Activated CD8-positive, alpha-beta T cell treated with anti-CD3 and anti-CD28 coated beads for 36 hours (primary cell): ENCODE measurements at regions not wholly inside any gene's neighbourhood (a gene's known extent, or its start where the extent isn't known, plus 50 kb on each side); places are given as distances from the start of the nearest gene placed in this dataset.

ENCODE experiments used
- ATAC-seq: fragments of 200-7000 bp; cut with Tn5 transposase; one replicate; pipeline ENCODE4 v1.10.0; 2021; ENCODE audit warnings: mild to moderate bottlenecking, moderate library complexity
- CTCF ChIA-PET: fragments of 350-600 bp; sonication (Branson Sonifier 250); formaldehyde crosslinking; loops from one replicate; lab custom pipeline; 2021; ENCODE audit warnings: antibody characterized with exemption; lab: Charles Lee
- POLR2A ChIA-PET: fragments of 350-600 bp; sonication (Branson Sonifier 250); formaldehyde crosslinking; loops from one replicate; lab custom pipeline; 2021; ENCODE audit warnings: antibody characterized with exemption; lab: Charles Lee
- DNase-seq: peaks from one replicate; pipeline ENCODE4 v3.0.0-alpha.2; 2020
- H3K27ac Mint-ChIP-seq: one replicate; pipeline ENCODE4 v1.8.0; 2021; ENCODE audit warnings: mild to moderate bottlenecking, mixed read lengths
- H3K27me3 Mint-ChIP-seq: one replicate; pipeline ENCODE4 v1.8.0; 2021; ENCODE audit warnings: mixed read lengths
- H3K36me3 Mint-ChIP-seq: one replicate; pipeline ENCODE4 v1.8.0; 2021; ENCODE audit warnings: low read depth, mixed read lengths
- H3K4me1 Mint-ChIP-seq: one replicate; pipeline ENCODE4 v1.8.0; 2021; ENCODE audit warnings: low read depth, mixed read lengths
- H3K4me3 Mint-ChIP-seq: one replicate; pipeline ENCODE4 v1.8.0; 2021; ENCODE audit warnings: mild to moderate bottlenecking, moderate library complexity, mixed read lengths
- H3K9me3 Mint-ChIP-seq: one replicate; pipeline ENCODE4 v1.8.0; 2021; ENCODE audit warnings: mixed read lengths
- intact Hi-C: fragments of 100-400 bp; cut with micrococcal nuclease; formaldehyde crosslinking; loops from one replicate; pipeline ENCODE4 v1.10.0; 2022
- TF ChIP-seq, protein P1 (sequence below): fragments of 200-600 bp; IDR thresholded peaks from one replicate; pipeline ENCODE4 v1.8.0; 2022; ENCODE audit warnings: antibody characterized with exemption, mild to moderate bottlenecking

DNA sequence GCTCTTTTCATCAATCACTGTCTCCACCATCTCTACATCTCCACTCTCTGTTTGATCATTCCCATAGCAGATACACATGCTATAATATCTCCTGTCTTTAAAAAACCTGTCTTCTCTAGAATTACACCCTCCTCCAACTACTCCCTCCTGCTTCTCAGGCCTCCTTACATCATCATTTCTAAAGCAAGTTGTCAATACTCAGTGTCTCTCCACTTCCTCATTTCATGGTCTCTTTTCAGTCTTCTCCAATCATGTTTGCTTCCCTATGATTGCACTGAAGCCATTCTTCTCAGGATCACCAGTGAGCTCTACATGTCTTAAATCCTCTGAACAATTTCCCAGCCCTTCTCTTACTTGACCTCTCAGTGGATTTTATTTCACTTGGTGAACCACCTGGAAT, 87.0 kb upstream of the ZNF280D start:
- Mint-ChIP-seq H3K4me1 (no peaks in the 10 kb centered on the region), H3K9me3 (no peaks in the 10 kb centered on the region), H3K36me3 (no peaks in the 10 kb centered on the region), H3K4me3 (no peak overlapping the region), H3K27ac (no peak overlapping the region), H3K27me3 (no peaks in the 10 kb centered on the region)
- ATAC-seq (no peak), DNase-seq (no peak)
- intact Hi-C loops = no loop called here
- CTCF ChIA-PET = interaction anchor here (0.9 kb wide), 1 partner anchor 326 kb away, joined by 3 read pairs; no protein-coding TSS in a partner anchor
- POLR2A ChIA-PET = no interaction called here
- TF ChIP-seq, protein P1, sequence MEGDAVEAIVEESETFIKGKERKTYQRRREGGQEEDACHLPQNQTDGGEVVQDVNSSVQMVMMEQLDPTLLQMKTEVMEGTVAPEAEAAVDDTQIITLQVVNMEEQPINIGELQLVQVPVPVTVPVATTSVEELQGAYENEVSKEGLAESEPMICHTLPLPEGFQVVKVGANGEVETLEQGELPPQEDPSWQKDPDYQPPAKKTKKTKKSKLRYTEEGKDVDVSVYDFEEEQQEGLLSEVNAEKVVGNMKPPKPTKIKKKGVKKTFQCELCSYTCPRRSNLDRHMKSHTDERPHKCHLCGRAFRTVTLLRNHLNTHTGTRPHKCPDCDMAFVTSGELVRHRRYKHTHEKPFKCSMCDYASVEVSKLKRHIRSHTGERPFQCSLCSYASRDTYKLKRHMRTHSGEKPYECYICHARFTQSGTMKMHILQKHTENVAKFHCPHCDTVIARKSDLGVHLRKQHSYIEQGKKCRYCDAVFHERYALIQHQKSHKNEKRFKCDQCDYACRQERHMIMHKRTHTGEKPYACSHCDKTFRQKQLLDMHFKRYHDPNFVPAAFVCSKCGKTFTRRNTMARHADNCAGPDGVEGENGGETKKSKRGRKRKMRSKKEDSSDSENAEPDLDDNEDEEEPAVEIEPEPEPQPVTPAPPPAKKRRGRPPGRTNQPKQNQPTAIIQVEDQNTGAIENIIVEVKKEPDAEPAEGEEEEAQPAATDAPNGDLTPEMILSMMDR = no peak

DNA sequence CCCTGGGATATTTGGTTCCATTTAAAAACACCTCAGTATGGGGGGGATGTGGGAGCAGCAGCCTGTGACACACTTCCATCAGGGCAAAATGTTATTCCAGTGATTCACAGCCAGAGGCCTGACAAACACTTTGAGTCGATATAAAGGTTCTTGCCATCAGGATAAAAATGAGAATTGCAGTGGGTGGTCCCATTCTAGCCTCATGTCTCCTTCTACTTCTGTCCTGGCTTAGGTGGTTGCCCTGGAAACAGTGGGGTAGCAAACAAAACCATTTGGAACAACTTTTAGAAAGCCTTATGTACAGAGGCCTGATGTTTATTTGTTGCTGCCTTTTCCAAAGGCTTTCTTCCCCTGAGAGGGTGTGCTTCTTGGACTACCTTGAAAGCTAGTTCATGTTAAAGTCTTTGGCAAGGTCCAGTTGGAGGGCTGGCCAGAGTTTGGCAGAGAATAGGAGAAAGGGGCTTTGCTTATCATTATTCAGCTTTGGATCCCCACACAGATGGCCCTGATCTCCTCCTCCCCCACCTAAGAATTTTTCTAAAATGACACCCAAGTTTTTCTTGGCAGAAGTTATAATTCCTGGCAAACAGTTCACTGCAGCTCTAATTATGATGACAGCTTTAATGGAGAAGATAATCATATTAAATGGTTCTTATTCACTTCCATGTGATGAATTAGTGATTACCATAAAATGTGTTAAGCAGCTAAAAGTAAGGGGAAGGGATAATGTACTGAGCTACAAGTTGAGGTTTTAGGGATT, 84.2 kb upstream of the ZNF280D start:
- no peaks in the 10 kb centered on the region for H3K4me1 Mint-ChIP-seq
- ChIA-PET CTCF (interaction anchor here (0.6 kb wide), 1 partner anchor 326 kb away, joined by 3 read pairs; no protein-coding TSS in a partner anchor), POLR2A (interaction anchor here (1.0 kb wide), 1 partner anchor 112 kb away, joined by 3 read pairs; no protein-coding TSS in a partner anchor)
- no peak for ATAC-seq
- H3K4me3 Mint-ChIP-seq = no peak overlapping the region
- no peaks in the 10 kb centered on the region for H3K36me3 Mint-ChIP-seq
- TF ChIP-seq, protein P1 = no peak
- no peak overlapping the region for H3K27ac Mint-ChIP-seq
- no peak for DNase-seq
- no peaks in the 10 kb centered on the region for H3K9me3 Mint-ChIP-seq
- intact Hi-C loops = no loop called here
- H3K27me3 Mint-ChIP-seq = no peaks in the 10 kb centered on the region

DNA sequence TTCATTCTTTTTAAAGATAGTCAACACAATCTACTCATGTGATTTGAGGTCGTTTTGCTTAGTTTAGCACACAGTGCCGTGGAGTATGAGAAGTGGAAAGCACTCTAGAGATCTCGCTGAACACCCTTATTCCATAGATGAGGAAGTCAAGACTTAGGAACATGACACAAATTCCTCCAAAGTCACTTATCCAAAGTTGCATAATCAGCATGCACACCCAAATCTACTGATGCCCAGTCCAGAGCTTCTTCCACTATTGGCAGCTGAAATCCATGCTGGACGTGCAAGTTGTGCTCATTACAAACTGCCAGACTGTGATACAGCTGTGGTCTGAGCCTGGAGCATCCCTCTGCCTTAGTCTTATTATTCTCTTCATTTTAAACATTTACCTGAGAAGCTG, 83.5 kb upstream of the ZNF280D start:
- Mint-ChIP-seq H3K4me1 (no peaks in the 10 kb centered on the region), H3K27ac (no peak overlapping the region), H3K36me3 (no peaks in the 10 kb centered on the region), H3K4me3 (no peak overlapping the region), H3K9me3 (no peaks in the 10 kb centered on the region), H3K27me3 (no peaks in the 10 kb centered on the region)
- intact Hi-C loops = no loop called here
- ChIA-PET POLR2A (no interaction called here), CTCF (no interaction called here)
- no peak for DNase-seq
- TF ChIP-seq, protein P1 = no peak
- ATAC-seq = no peak

DNA sequence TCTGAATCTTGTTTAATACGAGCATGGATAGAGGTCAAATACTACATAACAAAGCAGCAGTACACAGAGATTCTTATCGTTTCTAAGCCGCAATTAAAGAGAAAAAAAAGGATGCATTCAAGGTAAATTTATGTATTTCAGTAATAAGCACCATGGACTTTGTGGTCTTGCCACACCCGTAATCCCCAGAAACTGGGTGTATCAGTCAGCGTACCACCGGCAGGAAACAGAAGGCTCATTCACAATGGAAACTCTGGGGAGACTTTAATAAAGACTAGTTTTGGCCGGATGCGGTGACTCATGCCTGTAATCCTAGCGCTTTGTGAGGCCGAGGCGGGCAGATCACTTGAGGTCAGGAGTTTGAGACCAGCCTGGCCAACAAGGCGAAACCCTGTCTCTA, 81.9 kb upstream of the ZNF280D start:
- Mint-ChIP-seq H3K4me3 (no peak overlapping the region), H3K4me1 (no peaks in the 10 kb centered on the region), H3K9me3 (peaks cover 2% of the 10 kb centered on the region), H3K36me3 (no peaks in the 10 kb centered on the region), H3K27ac (no peak overlapping the region), H3K27me3 (no peaks in the 10 kb centered on the region)
- intact Hi-C loops = no loop called here
- TF ChIP-seq, protein P1 = no peak
- ChIA-PET POLR2A (no interaction called here), CTCF (no interaction called here)
- peak; percentile 6 for DNase-seq
- no peak for ATAC-seq

DNA sequence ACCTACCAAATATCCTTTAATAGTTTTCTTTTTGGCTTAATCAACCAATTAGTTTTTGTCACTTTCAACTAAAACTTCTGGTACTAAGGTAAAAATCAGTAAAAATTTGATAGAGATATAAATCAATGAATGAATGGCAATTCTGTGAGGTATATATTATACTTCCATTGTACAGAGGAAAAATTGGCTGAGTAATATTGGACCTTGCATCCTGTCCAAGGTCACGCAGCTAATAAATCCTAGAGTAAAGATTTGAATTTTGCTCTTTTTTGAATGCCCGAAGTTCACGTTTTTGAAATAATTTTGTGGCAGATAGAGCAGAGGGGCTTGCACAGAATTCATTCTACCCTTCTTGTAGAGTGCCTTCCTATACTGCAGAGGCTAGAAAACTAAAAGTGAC, 81.1 kb upstream of the ZNF280D start:
- no peak overlapping the region for H3K27ac Mint-ChIP-seq
- no peak for DNase-seq
- ChIA-PET POLR2A (no interaction called here), CTCF (no interaction called here)
- no peaks in the 10 kb centered on the region for H3K27me3 Mint-ChIP-seq
- H3K4me3 Mint-ChIP-seq = no peak overlapping the region
- intact Hi-C loops = no loop called here
- H3K36me3 Mint-ChIP-seq = no peaks in the 10 kb centered on the region
- TF ChIP-seq, protein P1 = no peak
- no peak for ATAC-seq
- no peaks in the 10 kb centered on the region for H3K4me1 Mint-ChIP-seq
- peaks cover 5% of the 10 kb centered on the region for H3K9me3 Mint-ChIP-seq
